Mucosa of descending colon (tissue), 3 donors: ENCODE measurements at regions not wholly inside any gene's neighbourhood (a gene's known extent, or its start where the extent isn't known, plus 50 kb on each side); places are given as distances from the start of the nearest gene placed in this dataset.

ENCODE experiments used
- ATAC-seq: fragments of 200-7000 bp; cut with Tn5 transposase; one replicate; pipeline ENCODE4 v1.9.1; 2020; ENCODE audit warnings: mild to moderate bottlenecking, moderate library complexity
- DNase-seq, 3 donors: peaks; one replicate each; pipeline ENCODE4 v3.0.0-alpha.2; 2020
- H3K36me3 ChIP-seq: fragments of 200-600 bp; one replicate; pipeline ENCODE4 v1.8.0; 2021; ENCODE audit warnings: low read depth, mild to moderate bottlenecking
- H3K4me1 ChIP-seq: fragments of 200-600 bp; one replicate; pipeline ENCODE4 v1.8.0; 2021; ENCODE audit warnings: low read depth, mild to moderate bottlenecking
- H3K4me3 ChIP-seq: fragments of 200-600 bp; one replicate; pipeline ENCODE4 v1.8.0; 2021; ENCODE audit warnings: mild to moderate bottlenecking
- H3K9me3 ChIP-seq: fragments of 200-600 bp; one replicate; pipeline ENCODE4 v1.8.0; 2021; ENCODE audit warnings: mild to moderate bottlenecking
- intact Hi-C, 2 donors: fragments of 100-400 bp; cut with DNase I in 1 of 2; cut with micrococcal nuclease in 1 of 2; formaldehyde crosslinking; loops; one replicate each; pipeline versions ENCODE4 v1.11.0 to v1.11.1; 2022; cut with DNase I, micrococcal nuclease
- TF ChIP-seq, protein P1 (sequence below): fragments of 200-600 bp; IDR thresholded peaks from one replicate; pipeline ENCODE4 v1.8.0; 2022; ENCODE audit warnings: antibody characterized with exemption, mild to moderate bottlenecking
- donor health status: DM: no; HTN: no; CAD: no; lungs with moderate emphysema.
- donor health status: DM: no; HTN: no; CAD: no.
- donor health status: DM: no; HTN: yes; CAD: no.

GRCh38 chr20:40856653-40857052 lies 167.6 kb upstream of the MAFB start:
- ATAC-seq (no peak), DNase-seq (no peak)
- TF ChIP-seq, protein P1, sequence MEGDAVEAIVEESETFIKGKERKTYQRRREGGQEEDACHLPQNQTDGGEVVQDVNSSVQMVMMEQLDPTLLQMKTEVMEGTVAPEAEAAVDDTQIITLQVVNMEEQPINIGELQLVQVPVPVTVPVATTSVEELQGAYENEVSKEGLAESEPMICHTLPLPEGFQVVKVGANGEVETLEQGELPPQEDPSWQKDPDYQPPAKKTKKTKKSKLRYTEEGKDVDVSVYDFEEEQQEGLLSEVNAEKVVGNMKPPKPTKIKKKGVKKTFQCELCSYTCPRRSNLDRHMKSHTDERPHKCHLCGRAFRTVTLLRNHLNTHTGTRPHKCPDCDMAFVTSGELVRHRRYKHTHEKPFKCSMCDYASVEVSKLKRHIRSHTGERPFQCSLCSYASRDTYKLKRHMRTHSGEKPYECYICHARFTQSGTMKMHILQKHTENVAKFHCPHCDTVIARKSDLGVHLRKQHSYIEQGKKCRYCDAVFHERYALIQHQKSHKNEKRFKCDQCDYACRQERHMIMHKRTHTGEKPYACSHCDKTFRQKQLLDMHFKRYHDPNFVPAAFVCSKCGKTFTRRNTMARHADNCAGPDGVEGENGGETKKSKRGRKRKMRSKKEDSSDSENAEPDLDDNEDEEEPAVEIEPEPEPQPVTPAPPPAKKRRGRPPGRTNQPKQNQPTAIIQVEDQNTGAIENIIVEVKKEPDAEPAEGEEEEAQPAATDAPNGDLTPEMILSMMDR, result no peak
- intact Hi-C loops, result no loop called here
- no peaks in the 10 kb centered on the region for H3K4me1 ChIP-seq
- no peaks in the 10 kb centered on the region for H3K36me3 ChIP-seq
- no peaks in the 10 kb centered on the region for H3K9me3 ChIP-seq
- H3K4me3 ChIP-seq, result no peak overlapping the region

DNA sequence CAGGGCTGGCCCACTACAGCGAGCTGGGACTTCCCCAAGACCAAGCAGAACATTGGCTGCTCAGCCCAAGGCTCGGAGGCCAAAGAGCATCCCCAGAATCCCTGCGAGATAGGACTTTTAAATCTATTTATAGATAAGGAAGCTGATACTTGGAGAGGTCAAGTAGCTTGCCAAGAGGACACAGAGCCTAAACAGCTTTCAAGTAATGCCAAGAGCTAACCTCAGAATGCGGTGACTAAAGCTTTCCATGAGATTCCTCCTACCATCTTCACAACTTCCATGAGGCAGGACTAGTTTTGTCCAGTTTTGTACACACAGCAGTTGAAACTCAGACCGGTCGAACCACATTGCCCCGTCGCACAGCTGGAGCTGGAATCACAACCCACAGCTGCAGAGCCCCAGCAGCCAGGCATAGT lies 168.1 kb upstream of the TOP1 start:
- H3K4me3 ChIP-seq, result no peak overlapping the region
- no peak for DNase-seq
- H3K36me3 ChIP-seq, result no peaks in the 10 kb centered on the region
- H3K4me1 ChIP-seq, result no peaks in the 10 kb centered on the region
- H3K9me3 ChIP-seq, result no peaks in the 10 kb centered on the region
- intact Hi-C loops, result no loop called here
- TF ChIP-seq, protein P1, result no peak
- ATAC-seq, result no peak

GRCh38 chr20:40861427-40862008 lies 167.1 kb upstream of the TOP1 start:
- no peaks in the 10 kb centered on the region for H3K9me3 ChIP-seq
- ATAC-seq (no peak), DNase-seq (no peak)
- H3K4me1 ChIP-seq, result no peaks in the 10 kb centered on the region
- intact Hi-C loops, result no loop called here
- no peak overlapping the region for H3K4me3 ChIP-seq
- TF ChIP-seq, protein P1, result no peak
- no peaks in the 10 kb centered on the region for H3K36me3 ChIP-seq

- intact Hi-C loops, result no loop called here
- no peaks in the 10 kb centered on the region for H3K9me3 ChIP-seq
- no peak overlapping the region for H3K4me3 ChIP-seq
- H3K36me3 ChIP-seq, result no peaks in the 10 kb centered on the region
- no peaks in the 10 kb centered on the region for H3K4me1 ChIP-seq
- DNase-seq (no peak), ATAC-seq (no peak)
- TF ChIP-seq, protein P1, result no peak
Observed at GRCh38 chr20:40863355-40863919, 165.2 kb upstream of the TOP1 start.

DNA sequence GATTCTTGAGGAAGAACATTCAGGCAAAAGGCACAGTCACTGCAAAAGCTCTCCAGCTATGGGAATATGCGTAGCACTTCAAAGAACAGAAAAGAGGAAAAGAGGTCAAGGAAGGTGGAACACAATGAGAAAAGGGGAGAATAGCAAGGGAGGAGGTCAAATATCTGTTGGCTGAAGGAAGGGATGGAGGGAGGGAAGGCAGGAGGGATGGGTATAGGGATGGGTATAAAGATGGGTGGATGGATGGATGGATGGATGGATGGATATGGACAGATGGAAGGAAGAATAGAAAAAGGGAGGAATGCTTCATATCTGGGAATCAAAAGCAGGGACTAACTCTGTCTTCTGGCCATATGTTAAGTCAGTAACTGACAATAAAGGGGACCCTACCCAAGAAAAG lies 164.2 kb upstream of the TOP1 start:
- DNase-seq (no peak), ATAC-seq (no peak)
- intact Hi-C loops, result no loop called here
- TF ChIP-seq, protein P1, result no peak
- H3K36me3 ChIP-seq, result no peaks in the 10 kb centered on the region
- no peak overlapping the region for H3K4me3 ChIP-seq
- H3K4me1 ChIP-seq, result no peaks in the 10 kb centered on the region
- H3K9me3 ChIP-seq, result no peaks in the 10 kb centered on the region

DNA sequence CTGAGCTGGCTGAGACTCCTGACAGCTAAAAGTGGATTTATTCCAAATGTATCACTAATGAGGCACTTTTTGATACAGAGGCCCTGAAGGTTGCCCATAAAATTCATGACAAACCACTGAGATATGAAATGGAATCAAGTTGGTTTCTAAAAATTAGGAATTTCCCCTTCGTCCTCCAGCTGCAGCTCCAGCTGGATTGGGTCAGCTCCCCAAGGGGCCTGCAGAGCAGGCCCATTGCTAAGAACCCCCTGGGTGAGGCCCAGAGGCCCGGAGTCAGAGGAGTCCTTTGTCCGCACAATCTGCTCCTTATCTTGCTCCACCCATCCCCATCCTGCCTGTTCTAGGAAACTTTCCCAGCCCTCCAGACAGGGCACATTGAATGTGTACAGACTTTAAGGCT lies 163.5 kb upstream of the TOP1 start:
- no peak for DNase-seq
- Histone ChIP-seq H3K4me1 (no peaks in the 10 kb centered on the region), H3K4me3 (no peak overlapping the region), H3K36me3 (no peaks in the 10 kb centered on the region), H3K9me3 (no peaks in the 10 kb centered on the region)
- ATAC-seq, result no peak
- TF ChIP-seq, protein P1, result no peak
- intact Hi-C loops, result no loop called here
